CD14-positive monocyte (primary cell): ENCODE measurements at regions not wholly inside any gene's neighbourhood (a gene's known extent, or its start where the extent isn't known, plus 50 kb on each side); places are given as distances from the start of the nearest gene placed in this dataset.

Source experiments
- DNase-seq, 3 donors: peaks; one replicate each; pipeline ENCODE4 v3.0.0-alpha.2; 2011 to 2022
- H2AFZ ChIP-seq: 2 replicates; pipeline ENCODE4 v1.6.0; 2012; ENCODE audit warnings: mild to moderate bottlenecking, low read depth, low read length, inconsistent platforms; ENCODE audit not compliant: insufficient read depth, poor library complexity, severe bottlenecking
- H3K27ac ChIP-seq, 2 donors: 1 replicate in 1 of 2; 2 replicates in 1 of 2; pipeline ENCODE4 v1.5.1; 2012 to 2013; ENCODE audit warnings: low read length in 2 of 2, control low read depth in 1 of 2, inconsistent platforms in 1 of 2, low read depth in 1 of 2, mild to moderate bottlenecking in 1 of 2
- H3K27me3 ChIP-seq, 2 donors: one replicate each; pipeline versions ENCODE4 v1.6.0 to v1.6.1; 2011 to 2013; ENCODE audit warnings: low read length in 2 of 2; ENCODE audit not compliant: control insufficient read depth in 2 of 2, insufficient read depth in 2 of 2
- H3K36me3 ChIP-seq, 2 donors: replicated peaks in 1 of 2; 1 replicate in 1 of 2; 2 replicates in 1 of 2; pipeline versions ENCODE4 v1.5.1 to v1.6.1; 2012 to 2013; ENCODE audit warnings: low read length in 2 of 2, control low read depth in 1 of 2, inconsistent platforms in 1 of 2, mild to moderate bottlenecking in 1 of 2; ENCODE audit not compliant: insufficient read depth in 2 of 2, control insufficient read depth in 1 of 2
- H3K4me1 ChIP-seq, 2 donors: 1 replicate in 1 of 2; 2 replicates in 1 of 2; pipeline versions ENCODE4 v1.5.1 to v1.6.1; 2012 to 2013; ENCODE audit warnings: low read length in 2 of 2, control low read depth in 1 of 2, inconsistent platforms in 1 of 2, mild to moderate bottlenecking in 1 of 2, moderate library complexity in 1 of 2; ENCODE audit not compliant: insufficient read depth in 2 of 2, control insufficient read depth in 1 of 2
- H3K4me2 ChIP-seq: replicated peaks from 2 replicates; pipeline ENCODE3; 2012; ENCODE audit warnings: low read length, moderate library complexity, mild to moderate bottlenecking; ENCODE audit not compliant: poor library complexity, severe bottlenecking; ENCODE audit errors: extremely low read depth
- H3K4me3 ChIP-seq, 3 experiments: fragments of 200-600 bp in 1 of 3; sonication (generic) in 1 of 3; replicated peaks in 1 of 3; 1 replicate in 2 of 3; 2 replicates in 1 of 3; pipeline ENCODE4 v1.5.1; 2011 to 2013; ENCODE audit warnings: low read length in 3 of 3, mild to moderate bottlenecking in 3 of 3, control low read depth in 2 of 3, low read depth in 2 of 3, inconsistent platforms in 1 of 3, moderate library complexity in 1 of 3
- H3K79me2 ChIP-seq: 2 replicates; pipeline ENCODE4 v1.6.0; 2012; ENCODE audit warnings: mild to moderate bottlenecking, control low read depth, inconsistent platforms, low read length, moderate library complexity; ENCODE audit not compliant: insufficient read depth
- H3K9ac ChIP-seq: 2 replicates; pipeline ENCODE4 v1.6.0; 2017; ENCODE audit warnings: low read length, mild to moderate bottlenecking; ENCODE audit not compliant: insufficient read depth, poor library complexity, severe bottlenecking
- H3K9me3 ChIP-seq, 2 donors: replicated peaks in 1 of 2; 1 replicate in 1 of 2; 2 replicates in 1 of 2; pipeline versions ENCODE4 v1.5.1 to v1.6.1; 2012 to 2013; ENCODE audit warnings: low read length in 2 of 2, control low read depth in 1 of 2; ENCODE audit not compliant: control insufficient read depth in 1 of 2, insufficient read depth in 1 of 2
- H4K20me1 ChIP-seq: 2 replicates; pipeline ENCODE4 v1.6.0; 2012; ENCODE audit warnings: mild to moderate bottlenecking, low read length, control low read depth, moderate library complexity; ENCODE audit not compliant: insufficient read depth
- H3K27ac Mint-ChIP-seq, 7 donors: one replicate each; pipeline ENCODE4 v1.8.0; 2020; ENCODE audit warnings: mild to moderate bottlenecking in 7 of 7, mixed read lengths in 7 of 7, moderate library complexity in 6 of 7, inconsistent platforms in 2 of 7
- H3K27me3 Mint-ChIP-seq, 3 donors: one replicate each; pipeline ENCODE4 v1.8.0; 2021 to 2022; ENCODE audit warnings: low read depth in 3 of 3, mild to moderate bottlenecking in 3 of 3, mixed read lengths in 3 of 3, moderate library complexity in 3 of 3, inconsistent platforms in 1 of 3
- H3K36me3 Mint-ChIP-seq, 2 donors: one replicate each; pipeline ENCODE4 v1.8.0; 2020; ENCODE audit warnings: mixed read lengths in 2 of 2, inconsistent platforms in 1 of 2, mild to moderate bottlenecking in 1 of 2
- H3K4me1 Mint-ChIP-seq: one replicate; pipeline ENCODE4 v1.8.0; 2020; ENCODE audit warnings: mild to moderate bottlenecking, mixed read lengths
- H3K4me3 Mint-ChIP-seq, 2 donors: one replicate each; pipeline ENCODE4 v1.8.0; 2020; ENCODE audit warnings: mild to moderate bottlenecking in 2 of 2, mixed read lengths in 2 of 2, moderate library complexity in 1 of 2
- H3K9me3 Mint-ChIP-seq, 7 donors: one replicate each; pipeline ENCODE4 v1.8.0; 2020 to 2022; ENCODE audit warnings: mixed read lengths in 7 of 7, mild to moderate bottlenecking in 6 of 7, moderate library complexity in 6 of 7, inconsistent platforms in 2 of 7
- WGBS: methylation state at CpG from one replicate; pipeline ENCODE4 v1.1.5; 2013; ENCODE audit warnings: missing lambda C conversion rate; ENCODE audit not compliant: insufficient coverage; 5-methylcytosine and 5-hydroxymethylcytosine counted together
- intact Hi-C, 2 donors: fragments of 100-400 bp; cut with micrococcal nuclease; formaldehyde crosslinking; loops; one replicate each; pipeline versions ENCODE4 v1.15.0 to v1.15.1; 2023
- TF ChIP-seq, protein P1 (sequence below): fragments of 200-600 bp; IDR thresholded peaks from one replicate; pipeline ENCODE4 v1.8.0; 2022; ENCODE audit warnings: antibody characterized with exemption, mild to moderate bottlenecking

DNA sequence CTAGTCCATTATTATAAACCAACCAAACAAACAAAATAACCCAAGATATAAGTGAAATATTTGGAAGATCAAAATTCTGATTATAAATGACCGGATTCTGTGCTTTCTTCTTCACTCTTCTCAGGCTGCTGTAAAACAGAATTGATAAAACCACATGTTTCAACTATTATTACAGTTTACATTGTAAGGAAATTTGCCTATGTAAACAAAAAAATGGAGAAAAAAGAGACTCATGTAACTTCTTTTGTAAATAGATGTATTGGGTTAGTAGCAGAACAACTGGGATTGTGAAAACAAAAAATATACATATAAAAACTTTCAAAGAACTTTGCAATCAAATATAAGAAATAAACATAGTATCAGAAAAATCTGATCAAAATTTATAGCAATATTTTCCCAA, 295.2 kb upstream of the CCDC179 start:
- H3K4me2 ChIP-seq = no peak overlapping the region
- H2AFZ ChIP-seq = no peak overlapping the region
- H3K36me3 Mint-ChIP-seq = no peaks in the 10 kb centered on the region
- H3K4me1 ChIP-seq = no peaks in the 10 kb centered on the region
- no peaks in the 10 kb centered on the region for H3K79me2 ChIP-seq
- no peaks in the 10 kb centered on the region for H3K36me3 ChIP-seq
- no peaks in the 10 kb centered on the region for H3K27me3 ChIP-seq
- DNase-seq = no peak
- no CpG with 5 or more reads among the region's 1 CpG for WGBS
- H4K20me1 ChIP-seq = no peaks in the 10 kb centered on the region
- peaks cover 0 to 3% (median 0%) of the 10 kb centered on the region in 7 donors for H3K9me3 Mint-ChIP-seq
- no peaks in the 10 kb centered on the region for H3K4me1 Mint-ChIP-seq
- no peak overlapping the region for H3K27ac ChIP-seq
- no peak overlapping the region for H3K4me3 ChIP-seq
- no peak overlapping the region for H3K4me3 Mint-ChIP-seq
- no peak overlapping the region for H3K9ac ChIP-seq
- intact Hi-C loops = no loop called here
- no peaks in the 10 kb centered on the region for H3K9me3 ChIP-seq
- no peak overlapping the region for H3K27ac Mint-ChIP-seq
- TF ChIP-seq, protein P1, sequence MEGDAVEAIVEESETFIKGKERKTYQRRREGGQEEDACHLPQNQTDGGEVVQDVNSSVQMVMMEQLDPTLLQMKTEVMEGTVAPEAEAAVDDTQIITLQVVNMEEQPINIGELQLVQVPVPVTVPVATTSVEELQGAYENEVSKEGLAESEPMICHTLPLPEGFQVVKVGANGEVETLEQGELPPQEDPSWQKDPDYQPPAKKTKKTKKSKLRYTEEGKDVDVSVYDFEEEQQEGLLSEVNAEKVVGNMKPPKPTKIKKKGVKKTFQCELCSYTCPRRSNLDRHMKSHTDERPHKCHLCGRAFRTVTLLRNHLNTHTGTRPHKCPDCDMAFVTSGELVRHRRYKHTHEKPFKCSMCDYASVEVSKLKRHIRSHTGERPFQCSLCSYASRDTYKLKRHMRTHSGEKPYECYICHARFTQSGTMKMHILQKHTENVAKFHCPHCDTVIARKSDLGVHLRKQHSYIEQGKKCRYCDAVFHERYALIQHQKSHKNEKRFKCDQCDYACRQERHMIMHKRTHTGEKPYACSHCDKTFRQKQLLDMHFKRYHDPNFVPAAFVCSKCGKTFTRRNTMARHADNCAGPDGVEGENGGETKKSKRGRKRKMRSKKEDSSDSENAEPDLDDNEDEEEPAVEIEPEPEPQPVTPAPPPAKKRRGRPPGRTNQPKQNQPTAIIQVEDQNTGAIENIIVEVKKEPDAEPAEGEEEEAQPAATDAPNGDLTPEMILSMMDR = no peak
- no peaks in the 10 kb centered on the region for H3K27me3 Mint-ChIP-seq

DNA sequence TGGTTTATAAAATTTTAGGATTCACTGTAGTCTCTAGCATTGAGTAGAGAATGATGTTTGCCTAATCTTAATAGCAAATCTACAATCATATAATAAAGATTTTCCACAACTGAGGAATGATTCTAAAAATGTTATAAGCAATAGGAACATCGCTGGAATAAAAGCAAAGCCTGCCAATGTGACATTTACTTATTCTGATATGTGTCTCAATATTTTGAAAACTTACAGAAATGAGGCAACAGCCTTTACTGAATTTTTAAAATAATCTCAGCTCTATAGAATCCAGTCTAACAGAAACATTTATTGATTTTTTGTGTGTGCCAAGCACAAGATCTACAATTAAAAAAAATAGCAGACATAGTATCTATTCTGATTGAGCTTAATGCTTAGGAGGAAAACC, 303.7 kb upstream of the CCDC179 start:
- Histone ChIP-seq H3K79me2 (no peaks in the 10 kb centered on the region), H2AFZ (no peak overlapping the region), H3K4me1 (no peaks in the 10 kb centered on the region), H3K4me2 (no peak overlapping the region), H3K27me3 (no peaks in the 10 kb centered on the region), H3K36me3 (no peaks in the 10 kb centered on the region), H3K4me3 (no peak overlapping the region), H3K9ac (no peak overlapping the region), H3K9me3 (no peaks in the 10 kb centered on the region), H4K20me1 (no peaks in the 10 kb centered on the region), H3K27ac (no peak overlapping the region)
- Mint-ChIP-seq H3K36me3 (no peaks in the 10 kb centered on the region), H3K27me3 (no peaks in the 10 kb centered on the region), H3K27ac (no peak overlapping the region), H3K4me3 (no peak overlapping the region), H3K9me3 (peaks cover 0 to 3% (median 0%) of the 10 kb centered on the region in 7 donors), H3K4me1 (no peaks in the 10 kb centered on the region)
- intact Hi-C loops = no loop called here
- TF ChIP-seq, protein P1 = no peak
- DNase-seq = no peak
- no CpG with 5 or more reads among the region's 1 CpG for WGBS
